ENCODE measurements at regions not wholly inside any gene's neighbourhood (a gene's known extent, or its start where the extent isn't known, plus 50 kb on each side); places are given as distances from the start of the nearest gene placed in this dataset.

- DNase-seq = no peak
Observed at GRCh38 chr21:35414507-35415139, 365.5 kb upstream of the RUNX1 start.

DNA sequence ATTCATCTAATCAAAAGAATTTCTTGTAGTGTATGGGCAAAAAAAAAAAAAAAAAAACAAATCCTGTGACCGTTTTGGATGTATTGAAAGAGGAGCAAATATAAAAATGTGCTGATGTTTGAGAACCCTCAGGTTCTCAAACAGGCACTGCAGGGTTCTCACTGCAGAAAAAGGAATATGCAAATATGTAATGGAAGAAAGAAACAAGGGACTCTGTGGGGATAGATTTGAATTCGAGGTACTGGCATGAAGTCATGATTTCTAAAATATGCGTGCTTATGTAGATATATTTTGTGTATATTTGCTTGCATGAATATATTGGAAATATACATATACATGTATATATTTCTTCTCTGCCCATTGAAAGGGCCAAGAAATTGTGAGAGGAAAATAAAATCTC, 365.0 kb upstream of the RUNX1 start:
- DNase-seq = no peak

GRCh38 chr21:35412231-35412630, 363.1 kb upstream of the RUNX1 start:
- DNase-seq = no peak

- no peak for DNase-seq
Observed at GRCh38 chr21:35411434-35411833, 362.3 kb upstream of the RUNX1 start.

DNA sequence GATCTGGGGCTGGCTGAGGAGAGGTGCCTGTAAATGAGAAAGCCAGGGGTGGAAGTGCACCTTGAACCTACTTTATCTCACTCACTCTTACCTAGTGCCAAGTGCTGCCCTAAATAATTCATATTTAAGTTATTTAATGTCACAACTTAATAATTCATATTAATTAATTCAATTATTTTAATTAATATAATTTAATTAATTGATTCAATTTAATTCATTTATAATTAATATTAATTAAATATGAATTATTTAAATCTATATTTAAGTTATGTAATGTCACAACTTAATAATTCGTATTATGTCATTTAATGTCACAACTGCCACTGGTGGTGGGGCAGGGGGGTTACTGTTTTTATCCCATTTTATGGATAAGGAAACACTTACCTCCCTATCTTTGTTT, 361.6 kb upstream of the RUNX1 start:
- DNase-seq = no peak

DNA sequence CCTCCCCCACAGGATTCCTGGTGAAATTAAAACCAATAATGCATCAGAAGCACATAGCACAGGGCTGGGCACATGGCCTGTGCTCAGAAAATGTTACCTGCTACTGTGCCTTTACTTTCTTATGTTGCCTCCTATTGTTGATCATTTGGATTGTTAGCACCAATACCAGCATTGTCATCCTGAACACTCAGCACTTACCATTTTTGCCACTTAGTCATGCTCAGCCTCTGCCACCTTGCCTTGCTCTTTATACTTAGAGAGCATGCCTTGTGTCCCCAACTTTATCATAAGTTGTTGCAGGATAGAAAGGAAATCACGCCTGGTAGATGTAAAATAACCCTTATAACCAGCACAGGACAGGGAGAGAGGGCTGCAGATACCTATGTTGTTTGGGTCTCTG, 361.0 kb upstream of the RUNX1 start:
- no peak for DNase-seq

GRCh38 chr21:35408401-35408800, 359.3 kb upstream of the RUNX1 start:
- no peak for DNase-seq

DNA sequence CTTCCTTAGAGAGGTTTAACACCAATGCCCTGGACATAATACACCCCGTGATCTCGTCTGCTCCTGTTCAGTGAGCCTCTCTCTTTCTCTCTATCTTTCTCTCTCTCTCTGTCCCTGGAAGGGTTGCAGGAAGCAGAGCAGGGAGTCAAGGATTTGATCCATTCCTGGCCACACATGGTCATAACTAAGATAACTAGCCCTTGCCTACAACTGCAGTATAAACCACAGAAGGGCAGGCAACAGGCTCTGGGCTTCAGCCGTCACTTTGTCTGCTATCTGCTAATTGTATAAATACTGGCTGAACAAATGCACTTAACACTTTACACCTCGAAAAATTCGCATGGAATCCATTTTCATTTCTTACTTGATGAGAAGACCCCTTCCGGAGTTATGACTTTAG, 357.5 kb upstream of the RUNX1 start:
- DNase-seq = no peak

GRCh38 chr21:35405981-35406380, 356.9 kb upstream of the RUNX1 start:
- no peak for DNase-seq

GRCh38 chr21:35404247-35404646, 355.1 kb upstream of the RUNX1 start:
- no peak for DNase-seq

DNA sequence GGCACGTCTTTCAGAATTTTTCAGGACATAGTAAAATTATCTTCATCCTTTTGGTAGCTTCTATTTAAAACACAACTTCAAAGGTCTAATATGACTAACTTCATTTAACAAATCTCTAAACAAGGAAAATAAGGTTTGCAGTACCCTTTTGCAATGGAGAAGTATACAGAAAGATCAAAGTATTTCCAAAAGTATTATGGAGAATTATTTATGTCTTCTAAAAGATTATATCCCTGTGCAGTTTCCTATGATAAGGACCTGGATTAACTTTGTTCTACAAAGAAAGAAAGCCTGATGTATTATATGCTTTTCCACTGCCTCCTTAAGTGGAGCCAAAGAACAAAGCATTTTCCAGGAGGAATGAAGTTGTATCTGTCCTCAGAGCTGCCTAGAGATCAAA, 353.0 kb upstream of the RUNX1 start:
- DNase-seq = no peak

DNA sequence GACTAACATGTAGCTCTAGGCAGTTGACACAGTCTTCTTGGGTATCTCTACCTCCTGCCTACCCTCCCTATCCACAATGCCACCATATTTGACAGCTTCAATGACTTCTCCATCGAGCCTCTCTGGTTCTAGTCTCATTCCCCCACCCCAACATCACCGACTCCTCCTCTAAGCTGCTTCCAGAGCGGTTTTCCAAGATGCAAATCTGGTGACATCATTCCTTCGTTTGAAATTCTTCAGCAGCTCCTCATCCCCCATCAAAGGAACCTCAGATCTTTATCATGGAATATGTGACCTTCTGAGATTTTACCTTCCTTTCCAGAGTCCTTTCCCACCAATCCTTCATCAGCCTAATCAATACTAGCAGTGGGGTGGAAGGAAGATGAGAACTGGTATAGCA, 352.4 kb upstream of the RUNX1 start:
- DNase-seq = no peak

DNA sequence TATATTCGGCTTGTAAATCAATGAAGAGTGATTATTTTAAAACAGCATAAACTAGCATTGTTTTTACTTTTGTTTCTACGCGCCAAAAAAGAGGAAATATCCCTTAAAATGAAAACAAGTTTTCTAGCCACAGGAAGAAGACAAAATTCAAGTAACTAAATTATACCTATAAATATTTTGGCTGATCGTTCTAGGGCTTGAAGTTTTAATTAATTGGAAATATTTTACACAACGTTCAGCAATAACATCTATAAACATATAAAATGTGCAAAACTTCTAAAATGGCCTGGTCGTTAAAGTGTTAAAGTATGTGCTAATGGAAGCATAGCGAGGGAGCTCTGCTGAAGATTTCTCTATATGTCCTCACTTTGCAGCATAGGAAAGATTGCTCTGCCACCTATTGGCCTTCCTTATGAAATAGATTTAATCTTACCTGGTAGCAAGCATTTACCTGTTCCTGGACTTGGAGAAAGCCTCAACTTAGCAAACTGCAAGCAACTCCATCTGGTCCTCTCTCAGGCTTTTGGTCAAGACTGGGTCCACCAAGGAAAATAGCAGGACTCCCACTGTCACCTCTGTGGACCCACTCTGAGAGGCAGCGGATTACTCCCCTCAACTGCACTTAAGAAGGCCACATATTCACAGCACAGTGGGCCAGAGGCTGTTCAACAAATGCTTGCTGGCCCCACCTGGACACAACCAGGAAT, 351.3 kb upstream of the RUNX1 start:
- peak; percentile 36 to 52 for DNase-seq

DNA sequence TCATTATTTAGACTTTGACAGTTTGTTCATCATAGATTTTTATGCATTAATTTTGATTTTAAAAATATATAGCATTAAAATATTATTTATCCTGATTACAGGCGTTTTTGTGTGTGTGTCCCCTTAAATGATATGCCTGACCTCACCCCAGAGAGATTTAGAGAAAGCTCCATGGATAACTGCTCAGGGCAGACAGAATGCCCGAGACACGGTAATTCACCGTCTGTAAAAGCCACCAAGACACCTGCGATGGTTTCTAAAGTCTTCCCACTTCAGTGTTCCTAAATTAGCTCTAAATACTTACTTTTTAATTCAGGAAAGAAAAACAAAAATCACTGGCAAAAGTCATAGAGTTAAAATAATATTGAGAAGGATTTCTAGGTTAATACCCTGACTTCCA, 350.6 kb upstream of the RUNX1 start:
- DNase-seq = no peak

DNA sequence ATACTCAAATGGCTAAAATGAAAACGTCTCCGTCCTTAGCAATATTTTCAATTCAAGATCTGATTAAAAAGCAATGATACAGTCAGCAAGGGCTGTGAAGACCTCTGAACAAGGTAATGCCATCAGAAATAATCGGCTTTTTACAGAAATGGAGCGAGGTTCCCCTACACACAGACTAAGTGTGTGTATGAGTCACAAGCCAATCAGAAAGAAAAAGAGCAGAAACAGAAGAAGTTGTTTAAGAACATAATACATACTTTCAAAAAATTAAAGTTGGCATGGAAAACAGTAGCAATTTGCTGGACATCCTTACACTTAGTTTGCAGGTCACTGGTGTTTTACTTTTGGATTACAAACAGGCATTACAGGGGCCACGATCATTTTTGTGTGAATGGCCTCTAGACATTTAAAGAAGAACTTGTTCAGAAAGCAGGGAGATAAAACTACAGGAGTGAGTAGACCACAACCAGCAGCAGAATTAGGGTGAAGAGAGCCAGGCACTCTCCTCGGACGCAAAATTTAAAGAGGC, 350.0 kb upstream of the RUNX1 start:
- DNase-seq = no peak

DNA sequence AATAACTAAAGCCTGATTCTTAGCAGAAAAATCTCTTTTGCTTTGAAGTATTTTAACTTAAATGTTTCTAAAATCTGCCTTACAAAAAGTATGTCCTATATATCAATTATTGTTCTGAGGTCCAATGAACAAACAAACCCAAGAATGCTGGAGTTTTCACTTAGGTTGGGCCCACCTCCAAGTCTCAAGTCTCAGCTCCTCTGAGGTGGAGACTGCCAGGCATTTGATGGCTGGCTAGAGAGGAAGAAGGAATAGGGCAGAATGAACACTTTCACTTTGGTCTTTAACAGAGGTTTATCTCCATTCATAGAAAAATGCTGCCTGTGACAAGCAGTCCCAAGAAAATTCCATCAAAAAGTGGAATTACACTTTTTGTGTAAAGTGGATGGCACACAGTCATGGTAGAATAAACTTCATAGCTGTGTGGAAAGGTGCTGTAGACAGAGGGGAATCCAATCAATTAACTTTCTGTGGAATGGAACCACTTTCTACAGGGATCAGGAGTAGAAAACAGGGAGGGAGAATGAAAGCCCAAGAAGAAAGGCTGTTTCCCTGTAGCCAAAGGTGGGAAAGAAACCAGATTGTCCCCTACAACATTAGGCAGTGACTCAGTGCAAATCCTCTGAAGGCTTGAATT, 349.4 kb upstream of the RUNX1 start:
- DNase-seq = no peak

DNA sequence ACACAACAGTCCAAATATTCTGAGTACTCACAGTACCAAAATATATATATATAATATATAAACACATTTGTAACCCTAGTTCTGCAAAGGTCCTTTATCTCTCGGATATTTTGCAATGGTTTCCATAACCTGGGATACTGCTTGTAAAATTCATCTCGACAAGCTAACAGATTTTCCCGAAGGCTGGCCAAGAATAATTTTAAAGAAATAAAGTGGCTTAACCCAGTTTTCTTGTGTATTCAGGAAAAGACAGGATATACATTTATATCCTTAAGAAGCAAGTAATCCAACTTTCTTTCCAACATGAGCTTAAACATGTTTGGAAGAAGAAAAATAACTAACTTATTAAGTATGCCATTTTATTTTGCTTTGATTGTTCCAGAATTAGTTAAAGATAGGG, 348.7 kb upstream of the RUNX1 start:
- no peak for DNase-seq

- DNase-seq = no peak
Observed at GRCh38 chr21:35396655-35397054, 347.6 kb upstream of the RUNX1 start.

GRCh38 chr21:35395728-35396127, 346.6 kb upstream of the RUNX1 start:
- DNase-seq = no peak

GRCh38 chr21:35394634-35395369, 345.7 kb upstream of the RUNX1 start:
- peak; percentile 25 to 35 for DNase-seq

DNA sequence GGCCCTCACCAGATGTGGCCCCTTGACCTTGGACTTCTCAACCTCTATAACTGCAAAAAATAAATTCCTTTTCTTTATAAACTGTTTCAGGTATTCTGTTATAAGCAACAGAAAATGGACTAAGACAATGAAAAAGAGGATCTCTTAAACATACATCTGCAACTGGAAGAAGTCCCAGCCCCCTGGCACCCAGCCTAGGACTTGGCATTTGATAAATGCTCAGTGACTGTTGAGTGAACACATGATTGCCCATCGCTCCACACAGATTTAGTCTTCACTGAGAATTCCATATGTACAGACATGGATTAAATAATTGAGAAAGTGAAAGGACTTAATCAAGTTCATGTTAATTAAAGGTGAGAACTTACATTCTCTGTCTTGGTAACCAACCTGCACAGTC, 344.9 kb upstream of the RUNX1 start:
- no peak for DNase-seq

- no peak for DNase-seq
Observed at GRCh38 chr21:35390013-35390776, 341.1 kb upstream of the RUNX1 start.
